Heart left ventricle (tissue), 16 donors: ENCODE measurements at regions not wholly inside any gene's neighbourhood (a gene's known extent, or its start where the extent isn't known, plus 50 kb on each side); places are given as distances from the start of the nearest gene placed in this dataset.
"Not testable (repeated sequence)": the region's sequence is repeated elsewhere in the genome, so short reads cannot be mapped to it uniquely, and the experiment has no call there.

ENCODE experiments used
- ATAC-seq, 4 donors: fragments of 200-7000 bp; cut with Tn5 transposase; one replicate each; pipeline ENCODE4 v1.9.1; 2020 to 2022; ENCODE audit warnings: moderate library complexity in 4 of 4, mild to moderate bottlenecking in 3 of 4, moderate number of reproducible peaks in 1 of 4
- DNase-seq, 5 donors: peaks; one replicate each; pipeline ENCODE4 v3.0.0-alpha.2; 2020
- H3K27ac ChIP-seq, 12 donors: fragments of 200-600 bp; sonication (generic) in 4 of 12; one replicate each; pipeline versions ENCODE4 v1.5.0 to v1.8.0; 2016 to 2022; ENCODE audit warnings: mild to moderate bottlenecking in 2 of 12
- H3K27me3 ChIP-seq, 9 donors: fragments of 200-600 bp; sonication (generic) in 2 of 9; one replicate each; pipeline versions ENCODE4 v1.5.1 to v1.8.0; 2016 to 2022; ENCODE audit warnings: mild to moderate bottlenecking in 3 of 9
- H3K36me3 ChIP-seq, 9 donors: fragments of 200-600 bp; sonication (generic) in 2 of 9; one replicate each; pipeline versions ENCODE4 v1.5.0 to v1.8.0; 2018 to 2022; ENCODE audit warnings: mild to moderate bottlenecking in 2 of 9
- H3K4me1 ChIP-seq, 12 donors: fragments of 200-600 bp; sonication (generic) in 4 of 12; one replicate each; pipeline versions ENCODE4 v1.5.0 to v1.8.0; 2016 to 2022; ENCODE audit warnings: mild to moderate bottlenecking in 3 of 12
- H3K4me3 ChIP-seq, 12 donors: fragments of 200-600 bp; sonication (generic) in 4 of 12; one replicate each; pipeline versions ENCODE4 v1.5.0 to v1.8.0; 2017 to 2022; ENCODE audit warnings: mild to moderate bottlenecking in 9 of 12, moderate library complexity in 4 of 12
- H3K9me3 ChIP-seq, 12 donors: fragments of 200-600 bp; sonication (generic) in 4 of 12; one replicate each; pipeline versions ENCODE4 v1.5.0 to v1.8.0; 2016 to 2022; ENCODE audit warnings: mild to moderate bottlenecking in 1 of 12
- CTCF ChIP-seq, 12 donors: fragments of 200-600 bp; sonication (generic) in 4 of 12; IDR thresholded peaks; one replicate each; pipeline versions ENCODE4 v1.5.0 to v1.8.0; 2018 to 2022; ENCODE audit warnings: antibody characterized with exemption in 12 of 12, mild to moderate bottlenecking in 5 of 12
- POLR2A ChIP-seq, 2 donors: fragments of 450-650 bp; IDR thresholded peaks; one replicate each; pipeline ENCODE4 v1.6.1; 2017; ENCODE audit warnings: antibody characterized with exemption in 2 of 2, mild to moderate bottlenecking in 2 of 2, moderate library complexity in 2 of 2
- WGBS, 4 donors: extraction: QIAGEN DNeasy Blood & Tissue Kit in 2 of 4; methylation state at CpG; one replicate each; pipeline versions ENCODE4 v1.1.5 to v1.1.7; 2013 to 2018; 5-methylcytosine and 5-hydroxymethylcytosine counted together
- intact Hi-C, 10 donors: fragments of 100-400 bp; cut with DNase I; formaldehyde crosslinking; loops; one replicate each; pipeline versions ENCODE4 v1.11.1 to v1.14.2; 2022
- donor health status: ischemic (EF 13 %, LVEDD 7.1; RV severe dilation, severe dysfunction).
- donor health status: healthy with polysubstance abuse.
- donor health status: DM: no; HTN: yes; CAD: no.
- donor health status: DM: no; HTN: no; CAD: no.
- donor health status: ischemic (EF 25% LVEDD 6.9; RV normal size, moderate dysfunction).
- donor health status: ischemic (EF 25% LVEDD 5.7; RV mildly dilated, moderate dysfunction).
- donor health status: healthy.
- donor health status: DM: yes; HTN: yes; CAD: no.
- donor health status: ischemic (EF 35%, LVEDD 5.7; RV mildly dilated, moderate dysfunction).
- donor health status: nonischemic (EF 11% LVEDD 7.7; RV severe dilation, severe dysfunction).
- donor health status: DM: yes; HTN: yes; CAD: no.
- donor health status: PGD.
- donor health status: ischemic (EF 29% LVEDD 5.4; RV normal size, mild dysfunction).
- donor health status: nonischemic (EF 23%, LVEDD 6.1; RV moderate dilation, normal function).

DNA sequence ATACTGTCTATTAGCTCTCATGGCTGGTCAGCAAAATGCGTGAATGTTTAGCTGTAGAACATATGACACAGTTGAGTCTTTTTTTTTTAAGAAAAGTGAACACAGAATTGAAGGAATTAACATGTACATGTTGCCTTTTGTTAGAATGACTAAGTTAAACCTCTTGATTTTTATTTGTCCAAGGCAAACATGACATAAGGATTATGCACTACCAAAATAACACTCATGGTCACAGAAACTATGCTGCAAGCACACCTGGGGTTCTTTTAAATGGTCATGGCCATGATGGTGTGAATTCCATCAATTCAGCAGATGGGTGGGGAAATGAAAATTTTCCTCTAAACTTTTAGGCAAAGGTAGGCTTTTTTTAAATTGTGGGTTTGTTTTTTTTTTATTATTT is 80.1 kb upstream of the CXCL13 start:
- TF ChIP-seq POLR2A (IDR thresholded peaks at IDR 0.05) (no peak), CTCF (IDR thresholded peaks at IDR 0.05) (no peak)
- Histone ChIP-seq H3K4me3 (no peak overlapping the region), H3K9me3 (peaks cover 0 to 11% (median 0%) of the 10 kb centered on the region in 12 donors), H3K27ac (no peak overlapping the region), H3K36me3 (no peaks in the 10 kb centered on the region), H3K27me3 (no peaks in the 10 kb centered on the region), H3K4me1 (no peaks in the 10 kb centered on the region)
- ATAC-seq (no peak), DNase-seq (no peak)
- intact Hi-C loops = no loop called here
- WGBS, 4 donors = 67 to 75% (median 71%) methylated on average over 1 of the region's 1 CpG

GRCh38 chr4:77527900-77528299 is 77.7 kb upstream of the CXCL13 start:
- H3K36me3 ChIP-seq, H3K27me3 ChIP-seq, H3K27ac ChIP-seq, intact Hi-C loops, H3K4me3 ChIP-seq, ATAC-seq, DNase-seq, H3K4me1 ChIP-seq: not testable (repeated sequence)
- H3K9me3 ChIP-seq = peaks cover 0 to 11% (median 0%) of the 10 kb centered on the region in 12 donors
- WGBS, 4 donors = 91 to 100% (median 97%) methylated on average over 3 of the region's 3 CpGs

DNA sequence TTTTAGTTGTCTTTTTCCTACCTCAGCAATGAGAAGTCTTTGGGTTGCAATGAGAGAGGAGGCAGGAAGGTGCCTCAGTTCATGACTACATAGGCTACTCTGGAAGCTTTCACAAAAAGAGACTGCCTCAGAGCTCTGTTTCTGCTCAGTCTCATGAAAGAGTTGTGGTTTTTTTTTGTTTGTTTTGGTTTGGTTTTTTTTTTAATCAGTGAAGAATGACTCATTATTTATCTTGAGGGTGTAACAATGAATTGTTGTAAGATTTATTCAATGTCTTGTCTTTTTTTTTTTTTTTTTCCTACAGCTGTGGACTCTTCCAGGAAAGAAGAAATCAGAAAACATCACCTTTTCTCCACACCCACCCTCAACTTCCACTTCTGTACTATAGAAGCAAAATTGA is 67.5 kb upstream of the CXCL13 start:
- Histone ChIP-seq H3K9me3 (peaks cover 0 to 8% (median 2%) of the 10 kb centered on the region in 12 donors), H3K36me3 (no peaks in the 10 kb centered on the region), H3K27me3 (no peaks in the 10 kb centered on the region), H3K4me3 (no peak overlapping the region), H3K4me1 (peaks cover 0 to 11% (median 2%) of the 10 kb centered on the region in 12 donors), H3K27ac (peak overlapping the region in 1 of 12 donors; percentile 46)
- peak; percentile 37 to 85 (median 62) for ATAC-seq
- DNase-seq = no peak
- TF ChIP-seq POLR2A (IDR thresholded peaks at IDR 0.05) = no peak
- no peak for TF ChIP-seq CTCF (IDR thresholded peaks at IDR 0.05)
- intact Hi-C loops = no loop called here

DNA sequence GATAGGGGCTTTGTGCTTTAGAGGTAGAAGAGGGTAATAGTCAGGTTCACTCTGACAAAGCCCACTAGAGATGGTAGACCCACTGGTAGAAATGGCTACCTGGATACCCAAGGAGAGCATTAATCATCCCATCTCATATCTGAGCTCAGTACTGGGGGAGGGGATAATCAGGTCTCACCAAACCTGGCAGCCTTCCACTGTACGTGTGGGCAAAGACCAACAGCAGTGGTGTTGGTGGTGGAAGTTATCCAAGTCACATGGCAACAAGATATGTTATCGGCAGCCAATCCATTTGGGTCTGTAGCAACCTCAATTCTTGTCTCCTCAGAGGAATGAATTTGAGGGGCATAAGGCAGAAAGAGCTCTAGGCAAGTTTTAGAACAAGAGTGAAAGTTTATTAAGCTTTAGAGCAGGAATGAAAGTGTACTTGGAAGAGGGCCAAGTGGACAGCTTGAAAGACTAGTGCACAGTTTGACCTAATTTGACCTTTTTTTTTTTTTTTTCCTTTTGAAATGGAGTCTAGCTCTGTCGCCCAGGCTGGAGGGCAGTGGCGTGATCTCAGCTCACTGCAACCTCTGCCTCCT is 67.0 kb upstream of the CXCL13 start:
- Histone ChIP-seq H3K27ac (peak overlapping the region in 1 of 12 donors; percentile 46), H3K4me1 (peaks cover 0 to 11% (median 2%) of the 10 kb centered on the region in 12 donors), H3K27me3 (no peaks in the 10 kb centered on the region), H3K36me3 (no peaks in the 10 kb centered on the region), H3K9me3 (peaks cover 0 to 5% (median under 1%) of the 10 kb centered on the region in 12 donors), H3K4me3 (no peak overlapping the region)
- intact Hi-C loops = no loop called here
- 34 to 51% (median 43%) methylated on average over 4 of the region's 4 CpGs for WGBS, 4 donors
- DNase-seq = no peak
- TF ChIP-seq CTCF (IDR thresholded peaks at IDR 0.05) = no peak
- TF ChIP-seq POLR2A (IDR thresholded peaks at IDR 0.05) = no peak
- peak in 2 of 4 donors; percentile 20 to 80 for ATAC-seq
